AG20443 (cell line): ENCODE measurements at regions not wholly inside any gene's neighbourhood (a gene's known extent, or its start where the extent isn't known, plus 50 kb on each side); places are given as distances from the start of the nearest gene placed in this dataset.

Source experiments
- DNase-seq: peaks from one replicate; pipeline ENCODE4 v3.0.0; 2012; ENCODE audit warnings: low spot score, mixed read lengths

GRCh38 chr5:39891376-39891775 is 466.6 kb upstream of the DAB2 start:
- no peak for DNase-seq

GRCh38 chr5:39880985-39881384 is 456.2 kb upstream of the DAB2 start:
- DNase-seq, result no peak

- no peak for DNase-seq
Measured at GRCh38 chr5:39877479-39877878, 452.7 kb upstream of the DAB2 start.

GRCh38 chr5:39876146-39876545 is 451.4 kb upstream of the DAB2 start:
- no peak for DNase-seq

- DNase-seq, result no peak
Measured at GRCh38 chr5:39870137-39870536, 445.4 kb upstream of the DAB2 start.

- DNase-seq, result no peak
Measured at GRCh38 chr5:39869396-39869795, 444.6 kb upstream of the DAB2 start.

GRCh38 chr5:39867923-39868322 is 443.1 kb upstream of the DAB2 start:
- no peak for DNase-seq

GRCh38 chr5:39863926-39864552 is 439.3 kb upstream of the DAB2 start:
- DNase-seq, result no peak

- no peak for DNase-seq
Measured at GRCh38 chr5:39857041-39857440, 432.3 kb upstream of the DAB2 start.

- no peak for DNase-seq
Measured at GRCh38 chr5:39854771-39855410, 430.1 kb upstream of the DAB2 start.

GRCh38 chr5:39850291-39850690 is 425.5 kb upstream of the DAB2 start:
- DNase-seq, result no peak

GRCh38 chr5:39846144-39846543 is 421.4 kb upstream of the DAB2 start:
- DNase-seq, result no peak

- no peak for DNase-seq
Measured at GRCh38 chr5:39843767-39844166, 419.0 kb upstream of the DAB2 start.

- DNase-seq, result no peak
Measured at GRCh38 chr5:39835371-39835770, 410.6 kb upstream of the DAB2 start.

GRCh38 chr5:39829441-39829840 is 404.7 kb upstream of the DAB2 start:
- no peak for DNase-seq

GRCh38 chr5:39826051-39826450 is 401.3 kb upstream of the DAB2 start:
- no peak for DNase-seq

- DNase-seq, result no peak
Measured at GRCh38 chr5:39825301-39825700, 400.5 kb upstream of the DAB2 start.

GRCh38 chr5:39822020-39822419 is 397.2 kb upstream of the DAB2 start:
- DNase-seq, result no peak

- DNase-seq, result no peak
Measured at GRCh38 chr5:39816866-39817265, 392.1 kb upstream of the DAB2 start.

- no peak for DNase-seq
Measured at GRCh38 chr5:39816156-39816845, 391.5 kb upstream of the DAB2 start.

- no peak for DNase-seq
Measured at GRCh38 chr5:39815711-39816110, 390.9 kb upstream of the DAB2 start.

- DNase-seq, result no peak
Measured at GRCh38 chr5:39811381-39811780, 386.6 kb upstream of the DAB2 start.

- DNase-seq, result no peak
Measured at GRCh38 chr5:39808656-39809055, 383.9 kb upstream of the DAB2 start.

- DNase-seq, result no peak
Measured at GRCh38 chr5:39801306-39801705, 376.5 kb upstream of the DAB2 start.
